ENCODE measurements at regions not wholly inside any gene's neighbourhood (a gene's known extent, or its start where the extent isn't known, plus 50 kb on each side); places are given as distances from the start of the nearest gene placed in this dataset.

- no peak for TF ChIP-seq CTCF (IDR thresholded peaks at IDR 0.05)
- TF ChIP-seq POLR2A (IDR thresholded peaks at IDR 0.05) = no peak
Observed at GRCh38 chr22:27008454-27008853, 351.1 kb downstream of the MIAT start.

All from adrenal gland (tissue), 5 donors.